ENCODE measurements at regions not wholly inside any gene's neighbourhood (a gene's known extent, or its start where the extent isn't known, plus 50 kb on each side); places are given as distances from the start of the nearest gene placed in this dataset.
"Not testable (repeated sequence)": the region's sequence is repeated elsewhere in the genome, so short reads cannot be mapped to it uniquely, and the experiment has no call there.

DNA sequence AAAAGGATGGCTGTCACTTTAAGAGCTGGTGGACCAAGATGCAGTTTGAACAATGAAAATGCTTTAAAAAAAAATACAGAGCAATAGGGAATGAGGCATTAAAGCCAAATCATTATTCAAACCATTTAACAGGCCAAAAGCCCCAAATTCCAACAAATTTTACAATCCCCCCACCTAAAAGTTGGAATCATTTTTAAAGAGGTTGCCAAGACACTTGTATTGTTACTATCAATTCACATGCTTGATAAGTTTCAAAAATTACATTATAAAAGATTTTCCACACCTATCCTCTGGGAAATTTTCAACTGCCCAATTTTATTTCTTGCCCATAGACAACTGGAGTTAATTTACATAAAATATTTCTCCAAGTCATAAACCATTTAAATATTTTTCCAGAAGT lies 192.3 kb upstream of the ARHGEF26 start:
- no peaks in the 10 kb centered on the region for H3K9me1 ChIP-seq (ENCODE audit: control insufficient read depth, extremely low read depth, insufficient read depth, low read length)
- TF ChIP-seq, protein P1, sequence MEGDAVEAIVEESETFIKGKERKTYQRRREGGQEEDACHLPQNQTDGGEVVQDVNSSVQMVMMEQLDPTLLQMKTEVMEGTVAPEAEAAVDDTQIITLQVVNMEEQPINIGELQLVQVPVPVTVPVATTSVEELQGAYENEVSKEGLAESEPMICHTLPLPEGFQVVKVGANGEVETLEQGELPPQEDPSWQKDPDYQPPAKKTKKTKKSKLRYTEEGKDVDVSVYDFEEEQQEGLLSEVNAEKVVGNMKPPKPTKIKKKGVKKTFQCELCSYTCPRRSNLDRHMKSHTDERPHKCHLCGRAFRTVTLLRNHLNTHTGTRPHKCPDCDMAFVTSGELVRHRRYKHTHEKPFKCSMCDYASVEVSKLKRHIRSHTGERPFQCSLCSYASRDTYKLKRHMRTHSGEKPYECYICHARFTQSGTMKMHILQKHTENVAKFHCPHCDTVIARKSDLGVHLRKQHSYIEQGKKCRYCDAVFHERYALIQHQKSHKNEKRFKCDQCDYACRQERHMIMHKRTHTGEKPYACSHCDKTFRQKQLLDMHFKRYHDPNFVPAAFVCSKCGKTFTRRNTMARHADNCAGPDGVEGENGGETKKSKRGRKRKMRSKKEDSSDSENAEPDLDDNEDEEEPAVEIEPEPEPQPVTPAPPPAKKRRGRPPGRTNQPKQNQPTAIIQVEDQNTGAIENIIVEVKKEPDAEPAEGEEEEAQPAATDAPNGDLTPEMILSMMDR (optimal IDR thresholded peaks at IDR 0.05 in 1 of 3, IDR thresholded peaks at IDR 0.05 in 1 of 3, conservative IDR thresholded peaks at IDR 0.05 in 1 of 3; ENCODE audit: extremely low read depth in 1 of 3, insufficient read depth in 2 of 3, low read length in 3 of 3): no peak
- TF ChIP-seq EZH2 (IDR thresholded peaks at IDR 0.05; ENCODE audit: low read length): no peak
- H2AFZ ChIP-seq (ENCODE audit: control insufficient read depth, low read length): no peak overlapping the region
- H3K4me1 ChIP-seq (ENCODE audit: control insufficient read depth, extremely low read depth, insufficient read depth, low read length): no peaks in the 10 kb centered on the region
- no peaks in the 10 kb centered on the region for H3K9me3 ChIP-seq (ENCODE audit: control insufficient read depth, low read depth, low read length)
- H3K27ac ChIP-seq (ENCODE audit: control insufficient read depth, insufficient read depth, low read length): no peak overlapping the region
- DNase-seq (ENCODE audit: low read depth, low spot score) (no peak), FAIRE-seq (no peak)
- dilution Hi-C loops (cut with MboI; ENCODE audit: extremely low pct_ligation_motif_present, low sequenced_read_pairs): no loop called here
- no peaks in the 10 kb centered on the region for H3K36me3 ChIP-seq (ENCODE audit: control insufficient read depth in 2 of 2, extremely low read depth in 1 of 2, insufficient read depth in 2 of 2, low read length in 2 of 2)
- no peaks in the 10 kb centered on the region for H4K20me1 ChIP-seq (ENCODE audit: control insufficient read depth, extremely low read depth, insufficient read depth, low read length)
- H3K9ac ChIP-seq (ENCODE audit: control insufficient read depth, extremely low read depth, insufficient read depth, low read length): no peak overlapping the region
- no peak overlapping the region for H3K4me2 ChIP-seq (ENCODE audit: control insufficient read depth, extremely low read depth, insufficient read depth, low read depth, low read length)
- no peaks in the 10 kb centered on the region for H3K27me3 ChIP-seq (ENCODE audit: control insufficient read depth, extremely low read depth, insufficient read depth, low read length)
- no peaks in the 10 kb centered on the region for H3K79me2 ChIP-seq (ENCODE audit: control insufficient read depth, insufficient read depth, low read length)
- no peak overlapping the region for H3K4me3 ChIP-seq (ENCODE audit: control insufficient read depth in 2 of 3, extremely low read depth in 1 of 3, insufficient read depth in 2 of 3, low read depth in 1 of 3, low read length in 3 of 3)

DNA sequence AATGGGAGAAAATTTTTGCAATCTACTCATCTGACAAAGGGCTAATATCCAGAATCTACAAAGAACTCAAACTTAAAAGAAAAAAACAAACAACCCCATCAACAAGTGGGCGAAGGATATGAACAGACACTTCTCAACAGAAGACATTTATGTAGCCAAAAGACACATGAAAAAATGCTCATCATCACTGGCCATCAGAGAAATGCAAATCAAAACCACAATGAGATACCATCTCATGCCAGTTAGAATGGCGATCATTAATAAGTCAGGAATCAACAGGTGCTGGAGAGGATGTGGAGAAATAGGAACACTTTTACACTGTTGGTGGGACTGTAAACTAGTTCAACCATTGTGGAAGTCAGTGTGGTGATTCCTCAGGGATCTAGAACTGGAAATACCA lies 187.7 kb upstream of the ARHGEF26 start:
- FAIRE-seq; H3K9me3 ChIP-seq (ENCODE audit: control insufficient read depth, low read depth, low read length); H3K9me1 ChIP-seq (ENCODE audit: control insufficient read depth, extremely low read depth, insufficient read depth, low read length); H3K9ac ChIP-seq (ENCODE audit: control insufficient read depth, extremely low read depth, insufficient read depth, low read length); H4K20me1 ChIP-seq (ENCODE audit: control insufficient read depth, extremely low read depth, insufficient read depth, low read length); H2AFZ ChIP-seq (ENCODE audit: control insufficient read depth, low read length); H3K27me3 ChIP-seq (ENCODE audit: control insufficient read depth, extremely low read depth, insufficient read depth, low read length); H3K79me2 ChIP-seq (ENCODE audit: control insufficient read depth, insufficient read depth, low read length); dilution Hi-C loops (cut with MboI; ENCODE audit: extremely low pct_ligation_motif_present, low sequenced_read_pairs); H3K4me3 ChIP-seq (ENCODE audit: control insufficient read depth in 2 of 3, extremely low read depth in 1 of 3, insufficient read depth in 2 of 3, low read depth in 1 of 3, low read length in 3 of 3); H3K36me3 ChIP-seq (ENCODE audit: control insufficient read depth in 2 of 2, extremely low read depth in 1 of 2, insufficient read depth in 2 of 2, low read length in 2 of 2); H3K4me1 ChIP-seq (ENCODE audit: control insufficient read depth, extremely low read depth, insufficient read depth, low read length); DNase-seq (ENCODE audit: low read depth, low spot score); H3K27ac ChIP-seq (ENCODE audit: control insufficient read depth, insufficient read depth, low read length); H3K4me2 ChIP-seq (ENCODE audit: control insufficient read depth, extremely low read depth, insufficient read depth, low read depth, low read length): not testable (repeated sequence)

DNA sequence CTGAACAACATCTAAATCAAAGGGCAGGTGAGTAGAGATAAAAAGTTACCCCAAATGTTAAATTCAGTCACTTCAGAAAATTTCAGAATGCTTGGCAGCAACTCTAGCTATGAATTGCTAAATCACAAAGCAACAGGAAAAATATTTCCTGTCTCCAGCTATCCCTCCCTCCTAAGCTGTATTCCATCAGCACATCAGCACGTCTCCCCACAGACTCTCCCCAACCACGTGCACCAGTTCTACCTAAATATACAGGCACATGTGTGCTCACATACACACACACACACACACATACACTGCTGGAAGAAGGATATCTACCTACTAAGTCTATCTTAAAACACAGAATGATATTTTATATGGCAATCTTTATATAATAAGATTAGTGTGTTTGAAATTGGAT lies 177.1 kb upstream of the ARHGEF26 start:
- Histone ChIP-seq H3K9me1 (ENCODE audit: control insufficient read depth, extremely low read depth, insufficient read depth, low read length) (no peaks in the 10 kb centered on the region), H3K27me3 (ENCODE audit: control insufficient read depth, extremely low read depth, insufficient read depth, low read length) (no peaks in the 10 kb centered on the region), H4K20me1 (ENCODE audit: control insufficient read depth, extremely low read depth, insufficient read depth, low read length) (no peaks in the 10 kb centered on the region), H3K9ac (ENCODE audit: control insufficient read depth, extremely low read depth, insufficient read depth, low read length) (no peak overlapping the region), H3K79me2 (ENCODE audit: control insufficient read depth, insufficient read depth, low read length) (no peaks in the 10 kb centered on the region), H3K36me3 (ENCODE audit: control insufficient read depth in 2 of 2, extremely low read depth in 1 of 2, insufficient read depth in 2 of 2, low read length in 2 of 2) (no peaks in the 10 kb centered on the region), H3K27ac (ENCODE audit: control insufficient read depth, insufficient read depth, low read length) (no peak overlapping the region), H3K4me1 (ENCODE audit: control insufficient read depth, extremely low read depth, insufficient read depth, low read length) (no peaks in the 10 kb centered on the region), H3K9me3 (ENCODE audit: control insufficient read depth, low read depth, low read length) (no peaks in the 10 kb centered on the region), H2AFZ (ENCODE audit: control insufficient read depth, low read length) (no peak overlapping the region), H3K4me2 (ENCODE audit: control insufficient read depth, extremely low read depth, insufficient read depth, low read depth, low read length) (no peak overlapping the region), H3K4me3 (ENCODE audit: control insufficient read depth in 2 of 3, extremely low read depth in 1 of 3, insufficient read depth in 2 of 3, low read depth in 1 of 3, low read length in 3 of 3) (no peak overlapping the region)
- FAIRE-seq: no peak
- DNase-seq (ENCODE audit: low read depth, low spot score): no peak
- TF ChIP-seq, protein P1 (optimal IDR thresholded peaks at IDR 0.05 in 1 of 3, IDR thresholded peaks at IDR 0.05 in 1 of 3, conservative IDR thresholded peaks at IDR 0.05 in 1 of 3; ENCODE audit: extremely low read depth in 1 of 3, insufficient read depth in 2 of 3, low read length in 3 of 3): no peak
- TF ChIP-seq EZH2 (IDR thresholded peaks at IDR 0.05; ENCODE audit: low read length): no peak
- dilution Hi-C loops (cut with MboI; ENCODE audit: extremely low pct_ligation_motif_present, low sequenced_read_pairs): no loop called here
